Thymus (tissue), 11 donors: ENCODE measurements at regions not wholly inside any gene's neighbourhood (a gene's known extent, or its start where the extent isn't known, plus 50 kb on each side); places are given as distances from the start of the nearest gene placed in this dataset.

Source experiments
- DNase-seq, 9 donors: peaks; one replicate each; pipeline ENCODE4 v3.0.0-alpha.2; 2013; ENCODE audit warnings: low spot score in 9 of 9, low read depth in 6 of 9, missing footprints in 1 of 9
- H3K27ac ChIP-seq, 2 donors: one replicate each; pipeline ENCODE4 v1.5.1; 2013; ENCODE audit warnings: control low read depth in 1 of 2, low read depth in 1 of 2, low read length in 1 of 2, mild to moderate bottlenecking in 1 of 2, moderate library complexity in 1 of 2
- H3K27me3 ChIP-seq, 2 donors: one replicate each; pipeline ENCODE4 v1.5.1; 2013; ENCODE audit warnings: low read length in 1 of 2; ENCODE audit not compliant: control insufficient read depth in 2 of 2, insufficient read depth in 1 of 2
- H3K36me3 ChIP-seq, 2 donors: one replicate each; pipeline ENCODE4 v1.5.1; 2013; ENCODE audit warnings: low read length in 1 of 2, mild to moderate bottlenecking in 1 of 2, moderate library complexity in 1 of 2; ENCODE audit not compliant: control insufficient read depth in 2 of 2, insufficient read depth in 2 of 2
- H3K4me1 ChIP-seq, 2 donors: one replicate each; pipeline ENCODE4 v1.5.1; 2013; ENCODE audit warnings: low read length in 2 of 2; ENCODE audit not compliant: control insufficient read depth in 2 of 2, insufficient read depth in 2 of 2
- H3K4me3 ChIP-seq, 2 donors: one replicate each; pipeline ENCODE4 v1.5.1; 2013; ENCODE audit warnings: low read length in 2 of 2, control low read depth in 1 of 2, mild to moderate bottlenecking in 1 of 2
- H3K9me3 ChIP-seq, 2 donors: one replicate each; pipeline ENCODE4 v1.5.1; 2013; ENCODE audit warnings: low read length in 1 of 2, mild to moderate bottlenecking in 1 of 2; ENCODE audit not compliant: control insufficient read depth in 2 of 2, insufficient read depth in 1 of 2
- WGBS: extraction: QIAGEN DNeasy Blood & Tissue Kit; methylation state at CpG from one replicate; pipeline ENCODE4 v1.1.7; 2013; 5-methylcytosine and 5-hydroxymethylcytosine counted together
- donor health status: healthy.

GRCh38 chr9:11962327-11962726 is 730.9 kb upstream of the TYRP1 start:
- H3K27ac ChIP-seq, result no peak overlapping the region
- no peaks in the 10 kb centered on the region for H3K36me3 ChIP-seq
- no peak for DNase-seq
- no peaks in the 10 kb centered on the region for H3K27me3 ChIP-seq
- H3K4me3 ChIP-seq, result no peak overlapping the region
- H3K9me3 ChIP-seq, result no peaks in the 10 kb centered on the region
- WGBS, result 88% methylated on average over 4 of the region's 4 CpGs
- no peaks in the 10 kb centered on the region for H3K4me1 ChIP-seq

DNA sequence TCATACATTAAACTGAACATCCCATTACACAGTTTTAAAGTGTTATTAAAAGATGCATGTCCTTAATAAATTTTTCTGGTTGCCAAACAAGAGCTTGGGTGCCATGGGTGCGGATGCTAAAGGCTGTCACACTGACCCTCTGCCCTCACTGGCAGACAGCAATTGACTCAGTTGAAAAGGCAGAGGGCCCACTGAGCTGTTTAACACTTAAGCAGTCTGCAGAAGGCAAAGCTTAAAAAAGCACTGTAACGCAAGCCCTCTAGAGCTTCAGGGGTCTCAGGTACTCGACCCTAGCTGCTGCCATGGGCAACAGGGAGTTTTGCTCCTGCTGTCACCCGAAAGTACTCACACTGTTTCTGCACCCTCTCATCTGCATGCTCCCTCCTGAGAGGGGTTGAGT is 726.4 kb upstream of the TYRP1 start:
- H3K4me3 ChIP-seq, result no peak overlapping the region
- H3K27ac ChIP-seq, result no peak overlapping the region
- 75% methylated on average over 4 of the region's 4 CpGs for WGBS
- no peaks in the 10 kb centered on the region for H3K36me3 ChIP-seq
- no peaks in the 10 kb centered on the region for H3K4me1 ChIP-seq
- H3K9me3 ChIP-seq, result no peaks in the 10 kb centered on the region
- DNase-seq, result no peak
- H3K27me3 ChIP-seq, result no peaks in the 10 kb centered on the region

GRCh38 chr9:11968631-11969030 is 724.6 kb upstream of the TYRP1 start:
- WGBS, result 77% methylated on average over 1 of the region's 1 CpG
- no peak overlapping the region for H3K27ac ChIP-seq
- H3K4me1 ChIP-seq, result no peaks in the 10 kb centered on the region
- DNase-seq, result no peak
- H3K4me3 ChIP-seq, result no peak overlapping the region
- H3K36me3 ChIP-seq, result no peaks in the 10 kb centered on the region
- H3K9me3 ChIP-seq, result no peaks in the 10 kb centered on the region
- H3K27me3 ChIP-seq, result no peaks in the 10 kb centered on the region

- Histone ChIP-seq H3K36me3 (no peaks in the 10 kb centered on the region), H3K27ac (no peak overlapping the region), H3K9me3 (no peaks in the 10 kb centered on the region), H3K4me3 (no peak overlapping the region), H3K27me3 (no peaks in the 10 kb centered on the region), H3K4me1 (no peaks in the 10 kb centered on the region)
- 89% methylated on average over 1 of the region's 1 CpG for WGBS
- no peak for DNase-seq
These were observed 720.2 kb upstream of the TYRP1 start for GRCh38 chr9:11973011-11973410.

DNA sequence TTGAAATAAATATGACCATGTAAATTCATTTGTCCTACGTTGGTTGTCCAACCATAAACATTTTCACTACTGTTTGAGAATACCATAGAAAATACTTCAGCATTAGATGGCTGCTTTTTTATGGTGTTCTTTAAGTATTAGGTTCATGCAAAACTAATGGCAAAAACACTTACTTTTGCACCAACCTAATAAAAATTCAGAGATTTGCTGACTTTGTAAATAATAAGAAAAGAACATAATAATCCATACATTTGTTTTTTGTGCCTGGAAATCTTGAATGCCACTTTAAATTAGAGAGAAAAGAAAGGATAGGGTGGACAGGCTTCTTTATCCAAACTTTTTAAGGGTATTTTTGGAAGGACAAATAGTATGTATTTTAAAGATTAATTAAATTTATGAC is 719.7 kb upstream of the TYRP1 start:
- Histone ChIP-seq H3K27me3 (no peaks in the 10 kb centered on the region), H3K9me3 (no peaks in the 10 kb centered on the region), H3K4me3 (no peak overlapping the region), H3K4me1 (no peaks in the 10 kb centered on the region), H3K27ac (no peak overlapping the region), H3K36me3 (no peaks in the 10 kb centered on the region)
- 89% methylated on average over 1 of the region's 1 CpG for WGBS
- DNase-seq, result no peak

- H3K27ac ChIP-seq, result no peak overlapping the region
- H3K4me3 ChIP-seq, result no peak overlapping the region
- H3K36me3 ChIP-seq, result no peaks in the 10 kb centered on the region
- no peaks in the 10 kb centered on the region for H3K27me3 ChIP-seq
- peaks cover 2 to 13% of the 10 kb centered on the region in 2 donors for H3K9me3 ChIP-seq
- H3K4me1 ChIP-seq, result no peaks in the 10 kb centered on the region
- DNase-seq, result no peak
- WGBS, result 86% methylated on average over 1 of the region's 1 CpG
These were observed 700.3 kb upstream of the TYRP1 start for GRCh38 chr9:11992866-11993265.

DNA sequence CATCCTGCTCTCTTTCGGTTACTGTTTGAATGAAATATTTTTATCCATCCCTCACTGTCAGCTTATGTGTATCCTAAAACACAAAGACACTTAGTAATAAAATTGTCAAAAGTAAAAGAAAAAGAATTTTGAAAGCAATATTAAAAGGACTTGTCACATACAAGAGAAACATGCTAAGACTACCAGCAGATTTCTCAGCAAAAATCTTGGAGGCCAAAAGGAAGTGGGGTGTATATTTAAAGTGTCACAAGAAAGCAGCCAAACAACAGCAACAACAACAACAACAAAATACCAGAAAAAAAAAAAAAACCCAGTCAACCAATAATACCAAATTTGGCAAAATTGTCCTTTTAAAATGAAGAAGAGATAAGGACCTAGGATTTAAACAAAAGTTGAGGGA is 678.7 kb upstream of the TYRP1 start:
- H3K4me3 ChIP-seq, result no peak overlapping the region
- 96% methylated on average over 1 of the region's 1 CpG for WGBS
- H3K36me3 ChIP-seq, result no peaks in the 10 kb centered on the region
- peaks cover 0 to 8% of the 10 kb centered on the region in 2 donors for H3K9me3 ChIP-seq
- no peaks in the 10 kb centered on the region for H3K27me3 ChIP-seq
- no peak for DNase-seq
- no peaks in the 10 kb centered on the region for H3K4me1 ChIP-seq
- H3K27ac ChIP-seq, result no peak overlapping the region

- no peak for DNase-seq
- no peaks in the 10 kb centered on the region for H3K4me1 ChIP-seq
- H3K9me3 ChIP-seq, result peaks cover 0 to 5% of the 10 kb centered on the region in 2 donors
- no peak overlapping the region for H3K27ac ChIP-seq
- no peaks in the 10 kb centered on the region for H3K27me3 ChIP-seq
- H3K36me3 ChIP-seq, result no peaks in the 10 kb centered on the region
- 83% methylated on average over 8 of the region's 8 CpGs for WGBS
- no peak overlapping the region for H3K4me3 ChIP-seq
These were observed 639.0 kb upstream of the TYRP1 start for GRCh38 chr9:12054235-12054634.

DNA sequence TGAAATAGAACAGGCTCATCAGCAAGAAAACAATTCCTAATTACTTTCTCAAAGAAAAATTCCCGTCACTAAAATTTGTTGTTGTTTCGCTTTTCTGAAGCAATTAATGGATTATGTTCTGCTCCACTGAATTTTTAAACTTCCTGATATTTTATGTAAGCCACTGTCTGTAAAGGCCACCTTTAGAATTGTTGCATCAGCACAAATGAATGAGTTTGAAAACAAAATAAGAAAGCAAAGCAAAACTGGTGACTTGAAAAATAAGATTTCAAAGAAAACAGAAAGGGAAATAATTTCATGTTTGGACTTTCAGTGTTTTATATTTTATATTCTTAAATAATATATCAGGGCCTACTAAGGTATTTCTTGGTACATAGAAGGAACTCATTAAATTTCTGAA is 636.3 kb upstream of the TYRP1 start:
- 88% methylated on average over 2 of the region's 2 CpGs for WGBS
- Histone ChIP-seq H3K27ac (no peak overlapping the region), H3K27me3 (no peaks in the 10 kb centered on the region)

GRCh38 chr9:12060067-12060466 is 633.1 kb upstream of the TYRP1 start:
- H3K36me3 ChIP-seq, result no peaks in the 10 kb centered on the region
- no peaks in the 10 kb centered on the region for H3K4me1 ChIP-seq
- no peak overlapping the region for H3K4me3 ChIP-seq
- no peaks in the 10 kb centered on the region for H3K27me3 ChIP-seq
- no peak for DNase-seq
- no peak overlapping the region for H3K27ac ChIP-seq
- H3K9me3 ChIP-seq, result no peaks in the 10 kb centered on the region
- 33% methylated on average over 2 of the region's 2 CpGs for WGBS

More for the DNA sequence above, 636.3 kb upstream of the TYRP1 start:
- no peaks in the 10 kb centered on the region for H3K4me1 ChIP-seq
- no peaks in the 10 kb centered on the region for H3K36me3 ChIP-seq
- peaks cover 0 to 5% of the 10 kb centered on the region in 2 donors for H3K9me3 ChIP-seq
- no peak for DNase-seq
- H3K4me3 ChIP-seq, result no peak overlapping the region
